ENCODE measurements at regions not wholly inside any gene's neighbourhood (a gene's known extent, or its start where the extent isn't known, plus 50 kb on each side); places are given as distances from the start of the nearest gene placed in this dataset.
A peak's percentile ranks its signal among the peaks of the same experiment; 100 is the strongest.

DNA sequence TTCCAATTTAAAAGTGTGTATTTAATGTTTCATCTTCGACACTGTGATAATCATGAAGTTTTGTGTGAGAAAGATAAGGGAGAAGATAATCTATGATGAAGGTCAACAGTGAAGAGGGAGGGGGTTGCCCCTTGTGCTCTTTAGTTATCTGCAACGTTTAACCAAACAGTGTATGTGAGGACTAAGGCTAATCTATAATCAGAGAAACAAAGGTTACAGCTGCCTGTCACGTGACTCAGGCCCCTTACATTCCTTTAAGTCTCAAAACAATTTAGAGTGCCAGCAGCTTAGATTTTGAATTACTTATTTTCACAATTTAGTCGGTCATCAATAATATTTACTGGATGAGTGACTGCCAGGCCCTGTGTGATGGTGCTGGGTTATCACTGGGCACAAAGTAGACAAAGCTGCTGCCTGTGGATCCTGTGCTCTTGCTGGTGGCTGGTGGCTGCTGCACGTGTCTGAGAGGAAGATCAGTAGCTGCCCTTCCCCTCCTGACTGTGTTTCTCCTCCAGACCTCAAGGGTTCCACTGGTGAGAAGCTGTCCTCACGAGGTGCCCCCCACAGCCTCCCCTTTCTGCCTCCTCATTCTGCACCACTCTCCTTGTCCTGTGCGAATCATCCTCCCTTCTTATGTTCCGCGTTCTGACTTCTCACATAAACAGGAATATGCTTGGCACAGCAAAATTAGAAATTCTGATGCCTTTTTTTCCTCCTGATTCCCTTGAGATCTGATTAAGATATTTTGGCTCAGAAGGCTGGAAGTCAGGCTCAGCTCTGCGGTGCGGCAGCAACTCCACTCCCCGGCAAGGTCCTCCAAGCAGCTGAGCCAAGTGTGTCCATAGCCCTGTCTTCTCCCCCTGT lies 331.1 kb upstream of the B3GAT1 start (continued):
- TF ChIP-seq MXD4 (CRISPR knock-in tag; IDR thresholded peaks at IDR 0.05) (no peak), FOSL2 (CRISPR knock-in tag; IDR thresholded peaks at IDR 0.05) (peak; percentile 23; the same call in 1 of the 2 replicates), ZNF331 (CRISPR knock-in tag; IDR thresholded peaks at IDR 0.05) (peak; percentile 71), ZNF20 (CRISPR knock-in tag; IDR thresholded peaks at IDR 0.05) (no peak), DMAP1 (CRISPR knock-in tag; IDR thresholded peaks at IDR 0.05) (no peak), CHCHD3 (CRISPR knock-in tag; IDR thresholded peaks at IDR 0.05) (no peak), ZNF768 (CRISPR knock-in tag; IDR thresholded peaks at IDR 0.05) (no peak), HNF4A (CRISPR knock-in tag; IDR thresholded peaks at IDR 0.05) (peak; percentile 83), PAXIP1 (CRISPR knock-in tag; conservative IDR thresholded peaks at IDR 0.05) (peak; percentile 94), SETDB1 (CRISPR knock-in tag; IDR thresholded peaks at IDR 0.05; ENCODE audit: borderline replicate concordance) (no peak; the same call in 1 of the 2 replicates), ZNF883 (CRISPR knock-in tag; IDR thresholded peaks at IDR 0.05; ENCODE audit: not compliant biosample characterization) (no peak), HOXA5 (CRISPR knock-in tag; IDR thresholded peaks at IDR 0.05) (no peak), AGO2 (optimal IDR thresholded peaks at IDR 0.05; ENCODE audit: low read depth, low read length) (no peak), TCF7L2 (IDR thresholded peaks at IDR 0.05; ENCODE audit: low read depth, low read length) (no peak), SKI (IDR thresholded peaks at IDR 0.05; ENCODE audit: partially characterized antibody) (no peak), KLF15 (CRISPR knock-in tag; IDR thresholded peaks at IDR 0.05; ENCODE audit: borderline replicate concordance) (no peak), ZNF703 (CRISPR knock-in tag; IDR thresholded peaks at IDR 0.05; ENCODE audit: borderline replicate concordance) (peak; percentile 52; the same call in 1 of the 2 replicates), RORA (CRISPR knock-in tag; IDR thresholded peaks at IDR 0.05) (no peak), NRL (CRISPR knock-in tag; IDR thresholded peaks at IDR 0.05; ENCODE audit: borderline replicate concordance) (no peak), ZBTB34 (CRISPR knock-in tag; IDR thresholded peaks at IDR 0.05) (0 out of 2 replicates have a peak, but pooled peaks have one; percentile 50), MAZ (IDR thresholded peaks at IDR 0.05; ENCODE audit: borderline replicate concordance, low read depth, low read length) (no peak), MAZ (CRISPR knock-in tag; IDR thresholded peaks at IDR 0.05; ENCODE audit: low read depth) (no peak), CHD2 (IDR thresholded peaks at IDR 0.05; ENCODE audit: low read depth, low read length) (no peak), MZF1 (CRISPR knock-in tag; IDR thresholded peaks at IDR 0.05; ENCODE audit: borderline replicate concordance) (no peak), SRY (CRISPR knock-in tag; IDR thresholded peaks at IDR 0.05) (no peak), KAT7 (CRISPR knock-in tag; IDR thresholded peaks at IDR 0.05; ENCODE audit: borderline replicate concordance) (no peak), ZNF773 (CRISPR knock-in tag; IDR thresholded peaks at IDR 0.05; ENCODE audit: borderline replicate concordance) (no peak)
